ENCODE measurements at regions not wholly inside any gene's neighbourhood (a gene's known extent, or its start where the extent isn't known, plus 50 kb on each side); places are given as distances from the start of the nearest gene placed in this dataset.

DNA sequence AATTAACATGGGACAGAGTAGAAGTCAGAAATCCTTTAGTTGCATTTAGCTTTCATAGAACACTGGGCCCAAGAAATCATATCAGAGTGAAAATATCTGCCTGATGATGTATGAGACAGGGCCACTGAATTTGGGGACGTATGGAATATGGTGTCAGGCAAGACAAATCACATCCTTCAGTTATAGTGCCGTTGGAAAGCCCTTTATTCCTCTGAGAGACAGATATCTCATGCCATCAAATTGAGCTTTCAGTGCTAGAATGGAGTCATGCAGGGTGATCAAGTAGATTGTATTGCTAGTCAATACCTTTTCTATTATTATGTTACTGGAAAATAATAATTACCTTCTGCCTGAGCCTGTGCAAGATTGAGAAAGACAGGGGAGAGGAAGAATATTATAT is 398.2 kb upstream of the RARB start:
- no peak for DNase-seq (ENCODE audit: low read depth, low spot score)
- no peak overlapping the region for H3K27ac ChIP-seq

DNA sequence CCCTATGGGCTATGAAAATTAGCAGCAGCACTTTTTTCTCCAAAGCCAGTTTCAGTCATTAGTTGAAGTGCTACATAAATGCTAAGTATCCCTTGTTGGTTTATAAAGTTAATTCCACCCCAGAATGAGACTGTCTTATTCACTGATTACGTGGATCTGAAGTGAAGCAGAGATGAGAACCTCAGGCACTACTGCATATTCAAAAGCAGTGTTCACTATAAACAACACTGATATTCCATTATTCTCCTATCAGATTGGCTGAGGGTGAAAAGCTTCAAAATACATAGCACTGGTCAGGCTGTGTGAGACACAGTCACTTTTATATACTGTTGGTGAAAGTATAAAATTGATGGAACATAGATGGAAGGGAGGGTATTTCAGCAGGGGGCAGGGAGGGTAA is 395.7 kb upstream of the RARB start:
- H3K27ac ChIP-seq = no peak overlapping the region
- DNase-seq (ENCODE audit: low read depth, low spot score) = no peak

DNA sequence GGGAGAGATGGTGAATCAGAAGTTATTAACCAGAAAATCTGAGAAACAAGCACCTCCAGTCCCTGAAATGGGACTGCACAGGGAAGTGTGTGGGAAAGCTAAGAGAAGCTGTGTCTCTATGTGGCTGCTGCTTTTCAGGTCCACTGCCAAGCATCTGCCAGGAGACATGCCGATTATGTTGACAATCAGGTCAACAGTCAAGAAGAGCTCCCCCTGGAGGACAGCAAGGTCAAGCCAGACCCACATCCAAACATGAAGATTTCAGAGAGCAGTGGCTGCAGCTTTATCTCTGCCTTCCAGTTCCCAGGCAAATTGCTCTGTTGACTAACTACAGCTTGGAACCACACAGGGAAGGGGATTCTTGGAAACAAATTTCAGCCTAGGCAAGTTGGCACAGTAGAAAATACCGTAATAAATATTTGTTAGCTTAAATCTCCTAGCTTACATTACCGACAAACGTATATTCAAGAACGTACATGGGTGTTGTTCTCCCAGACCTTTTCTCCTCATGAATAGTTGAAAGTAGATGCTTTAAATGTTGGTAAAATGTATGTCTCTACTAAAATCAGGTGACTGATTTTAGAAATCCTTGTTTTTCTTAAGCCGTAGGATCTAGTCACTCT is 394.5 kb upstream of the RARB start:
- DNase-seq (ENCODE audit: low read depth, low spot score) = no peak
- no peak overlapping the region for H3K27ac ChIP-seq

DNA sequence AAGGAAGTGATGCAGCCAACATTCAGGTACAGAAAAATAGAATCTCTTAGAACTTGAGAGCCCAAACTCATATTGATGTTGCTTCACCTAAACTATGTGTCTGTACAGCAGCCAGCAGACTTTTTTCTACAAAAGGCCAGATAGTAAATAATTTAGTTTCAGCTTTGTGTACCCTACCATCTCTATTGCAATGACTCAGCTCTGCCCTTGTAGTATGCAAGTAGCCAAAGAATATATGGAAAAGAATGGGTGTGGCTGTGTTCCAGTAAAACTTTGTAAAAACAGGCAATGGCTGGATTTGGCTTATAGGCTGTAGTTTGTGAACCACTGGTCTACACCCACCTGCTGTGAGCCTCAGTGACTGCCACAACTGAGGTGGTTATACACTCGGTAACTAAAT is 392.5 kb upstream of the RARB start:
- no peak for DNase-seq (ENCODE audit: low read depth, low spot score)
- H3K27ac ChIP-seq = no peak overlapping the region

DNA sequence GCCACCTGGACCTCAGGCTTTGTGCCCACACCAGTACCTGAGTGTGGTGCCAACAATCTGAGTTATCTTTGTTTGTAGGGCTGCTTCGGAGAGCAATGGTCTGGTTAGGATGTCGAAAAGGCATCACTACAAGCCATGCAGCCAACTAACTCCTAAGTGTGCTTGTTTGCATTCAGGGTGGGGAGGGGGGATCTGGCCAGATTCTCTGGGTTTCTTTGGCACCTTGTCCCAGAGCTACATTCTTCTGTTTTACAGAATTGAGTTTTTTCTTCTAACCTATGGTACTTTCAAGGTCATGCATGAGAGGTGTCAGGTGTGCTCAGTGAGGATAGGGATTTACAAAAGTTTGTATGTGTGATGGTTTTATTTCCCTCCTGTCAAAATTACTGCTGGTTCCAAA is 391.4 kb upstream of the RARB start:
- H3K27ac ChIP-seq = no peak overlapping the region
- DNase-seq (ENCODE audit: low read depth, low spot score) = no peak

DNA sequence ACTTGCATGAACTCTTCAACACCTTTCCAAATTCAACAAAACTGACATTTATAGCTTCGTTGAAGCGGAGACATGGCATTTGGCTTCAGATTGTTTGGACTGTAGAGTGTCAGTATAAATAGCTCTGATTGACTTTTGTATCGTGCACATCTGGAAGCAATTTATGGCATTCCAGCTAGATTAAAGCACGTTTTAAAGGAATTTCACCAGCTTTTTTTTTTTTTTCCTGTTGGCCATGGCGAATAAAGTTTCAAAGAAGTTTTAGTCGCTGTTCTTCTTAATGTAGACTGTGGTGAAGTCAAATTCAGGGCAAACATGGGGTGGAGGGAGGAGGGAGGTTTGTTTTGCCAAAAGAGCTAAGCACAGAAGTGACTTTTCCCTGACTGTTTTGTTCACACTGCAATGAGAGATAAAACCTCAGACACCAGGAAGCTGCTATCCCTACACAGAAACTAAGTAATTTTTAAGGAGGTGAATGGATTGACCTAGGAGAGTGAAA is 391.0 kb upstream of the RARB start:
- no peak overlapping the region for H3K27ac ChIP-seq
- DNase-seq (ENCODE audit: low read depth, low spot score) = no peak

DNA sequence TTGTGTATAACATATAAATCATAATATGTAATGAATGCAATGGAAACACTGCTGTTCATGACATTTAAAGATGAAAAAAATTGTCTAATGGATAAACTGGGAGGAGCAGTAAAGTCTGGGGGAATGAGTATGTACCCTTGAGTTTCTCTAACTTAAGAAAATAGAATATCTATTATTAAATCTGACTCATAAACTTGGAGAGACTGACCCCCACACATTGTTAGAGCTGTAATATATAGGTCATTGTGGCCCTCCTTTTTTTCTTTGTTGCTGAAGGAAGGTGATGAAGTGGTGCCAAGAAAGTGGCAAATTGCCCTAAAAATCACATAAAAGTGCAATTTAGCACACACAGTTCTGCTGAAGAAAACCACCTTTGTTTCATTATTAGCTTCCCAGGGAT is 389.8 kb upstream of the RARB start:
- no peak for DNase-seq (ENCODE audit: low read depth, low spot score)
- H3K27ac ChIP-seq = no peak overlapping the region

DNA sequence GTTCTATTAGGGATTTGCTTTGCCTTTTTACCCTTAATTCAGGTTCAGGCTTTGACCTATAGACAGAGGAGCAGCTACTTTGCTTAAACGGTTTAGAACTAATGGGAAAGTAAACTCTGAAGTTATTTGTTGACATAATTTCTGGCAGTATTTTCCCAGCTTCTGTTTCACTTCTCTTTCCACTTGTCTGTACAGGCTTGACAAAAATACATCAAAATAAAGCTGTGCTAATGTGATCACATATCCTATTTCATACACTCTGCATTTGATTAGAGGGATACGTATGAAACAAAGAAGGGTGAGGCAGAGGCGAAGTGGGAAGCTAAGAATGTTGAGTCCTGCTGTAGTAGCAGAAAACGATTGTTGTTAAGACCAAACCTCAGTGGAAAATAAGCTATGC is 389.1 kb upstream of the RARB start:
- H3K27ac ChIP-seq = no peak overlapping the region
- no peak for DNase-seq (ENCODE audit: low read depth, low spot score)

DNA sequence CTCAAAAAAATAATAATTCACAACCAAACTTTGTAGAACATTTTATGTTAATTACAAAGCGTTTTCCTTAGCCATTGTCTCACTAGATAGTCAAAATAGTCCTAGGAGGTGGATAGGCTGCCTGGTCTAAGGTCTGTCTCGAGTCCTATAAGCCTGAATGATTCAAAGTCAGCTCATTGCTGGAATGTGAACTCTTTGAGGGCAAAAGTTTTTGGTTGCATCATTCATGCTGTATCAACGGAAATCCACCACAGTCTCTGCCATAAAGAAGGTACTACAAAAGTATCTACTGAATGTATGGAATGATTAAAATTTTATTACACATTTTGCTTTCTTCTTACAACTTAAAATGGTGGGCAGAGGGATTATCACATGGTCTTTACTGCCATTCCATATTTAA is 387.3 kb upstream of the RARB start:
- DNase-seq (ENCODE audit: low read depth, low spot score) = no peak
- H3K27ac ChIP-seq = no peak overlapping the region

DNA sequence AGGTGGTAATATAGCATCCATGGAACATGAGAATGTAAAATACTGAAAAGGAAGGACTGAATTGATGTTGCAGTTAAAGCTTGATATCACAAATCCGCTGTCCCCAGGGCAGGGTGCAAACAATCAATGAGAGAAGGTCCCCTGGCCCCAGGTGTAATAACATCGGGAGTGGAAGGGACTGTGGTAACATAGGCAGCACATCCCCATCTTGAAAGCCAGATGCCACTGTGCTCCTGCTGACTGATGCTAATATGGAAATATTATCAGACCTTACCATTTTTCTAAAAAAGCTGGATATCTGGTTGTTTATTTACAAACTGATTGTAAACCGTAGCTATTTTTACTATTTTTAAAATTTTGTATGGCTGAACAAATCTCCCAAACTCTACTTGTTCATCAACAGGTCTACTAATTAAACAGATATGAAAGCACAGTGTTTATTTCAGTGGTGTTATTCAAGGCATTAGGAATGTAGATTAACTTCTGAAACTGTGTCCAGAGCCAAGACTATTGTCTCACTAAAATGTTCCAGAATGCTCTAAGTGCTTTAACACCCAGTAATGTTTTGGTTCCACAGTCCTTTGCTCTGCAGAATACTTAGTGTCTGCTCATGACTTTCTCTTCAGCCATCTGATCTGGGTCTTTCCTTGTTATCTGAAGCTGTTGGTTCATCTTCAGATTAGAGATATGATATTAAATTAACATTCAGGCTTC is 386.0 kb upstream of the RARB start:
- H3K27ac ChIP-seq = no peak overlapping the region
- no peak for DNase-seq (ENCODE audit: low read depth, low spot score)

DNA sequence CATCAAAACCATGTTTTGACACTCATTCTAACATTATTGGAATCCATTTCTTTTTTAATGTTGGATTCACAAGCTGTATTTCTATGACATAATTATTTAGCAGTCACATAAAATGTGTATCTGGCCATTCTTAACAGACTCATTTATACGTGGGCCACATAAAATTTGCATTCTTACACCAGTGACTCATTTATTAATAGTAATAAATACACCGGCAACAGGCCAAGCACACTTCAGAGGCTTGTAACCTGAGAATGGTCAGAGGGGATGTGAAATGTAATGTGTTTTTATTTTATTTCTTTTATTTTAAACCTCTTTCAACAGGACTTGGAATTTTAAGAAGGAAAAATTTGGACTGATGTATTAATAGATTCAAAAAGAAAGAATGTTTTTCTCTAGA is 384.9 kb upstream of the RARB start:
- no peak for DNase-seq (ENCODE audit: low read depth, low spot score)

DNA sequence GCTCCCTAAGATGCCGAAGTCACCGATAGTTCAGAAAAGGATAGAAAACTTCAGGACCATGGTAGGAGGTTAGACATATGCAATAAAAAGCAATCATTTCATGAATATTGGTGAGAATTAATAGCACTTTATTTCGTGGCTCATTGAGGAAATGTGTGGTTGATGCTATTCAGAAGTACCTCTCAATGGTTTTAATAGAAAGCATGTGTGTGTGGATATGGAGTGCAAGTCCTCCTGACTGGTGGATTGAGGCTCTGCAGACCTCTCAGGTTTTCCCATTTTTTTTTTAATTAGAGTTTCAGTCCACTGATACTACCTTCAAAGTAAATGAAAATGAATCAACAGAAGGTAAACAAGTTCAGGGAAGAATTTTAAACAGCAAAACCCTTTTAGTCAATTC is 384.3 kb upstream of the RARB start:
- DNase-seq (ENCODE audit: low read depth, low spot score) = no peak
- H3K27ac ChIP-seq = no peak overlapping the region

More for the DNA sequence above, 384.9 kb upstream of the RARB start:
- no peak overlapping the region for H3K27ac ChIP-seq

DNA sequence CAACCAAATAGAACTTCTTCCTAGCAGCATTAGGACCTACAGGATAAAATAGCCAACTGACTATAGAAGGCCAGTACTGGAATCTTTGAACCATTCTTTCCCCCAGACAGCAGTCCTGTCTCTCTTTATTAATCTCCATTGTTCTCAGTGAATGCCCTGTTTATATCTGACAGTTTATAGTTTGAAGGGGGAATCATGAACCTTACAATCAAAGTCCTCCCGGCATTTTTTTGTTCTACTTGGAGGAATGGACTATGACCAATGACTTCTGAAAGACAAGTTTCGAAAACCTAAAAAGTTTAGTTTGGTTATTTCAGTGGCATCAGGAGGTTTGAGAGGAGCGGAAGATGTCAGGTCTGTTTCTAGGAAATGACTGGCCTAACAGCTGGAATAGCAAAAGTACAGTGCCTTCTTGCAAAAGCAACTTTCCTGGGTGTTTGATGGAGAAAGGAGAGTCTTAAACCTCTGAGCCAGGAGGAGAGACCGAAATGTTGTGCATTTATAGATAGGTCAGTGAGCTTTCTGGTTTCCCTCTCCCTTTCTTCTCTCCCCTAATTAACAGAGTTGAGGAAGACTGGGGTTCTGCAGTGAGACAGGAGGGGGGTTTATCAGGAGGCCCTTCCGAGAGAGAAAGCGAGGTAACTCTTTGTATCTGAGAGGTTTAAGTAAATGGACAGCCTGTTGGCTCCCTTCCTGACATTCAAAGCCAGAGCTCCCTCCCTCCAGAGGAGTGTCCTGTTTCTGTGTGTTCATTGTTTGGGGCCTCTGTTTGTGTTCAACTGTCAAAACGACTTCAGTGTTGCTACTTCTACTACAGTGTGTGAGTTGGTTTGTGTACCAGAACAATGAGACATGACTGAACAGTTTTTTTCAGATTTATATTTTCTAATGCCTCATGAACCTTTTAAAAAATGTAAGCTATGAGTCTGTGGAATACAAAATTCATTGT is 383.0 kb upstream of the RARB start:
- H3K27ac ChIP-seq = no peak overlapping the region
- no peak for DNase-seq (ENCODE audit: low read depth, low spot score)

DNA sequence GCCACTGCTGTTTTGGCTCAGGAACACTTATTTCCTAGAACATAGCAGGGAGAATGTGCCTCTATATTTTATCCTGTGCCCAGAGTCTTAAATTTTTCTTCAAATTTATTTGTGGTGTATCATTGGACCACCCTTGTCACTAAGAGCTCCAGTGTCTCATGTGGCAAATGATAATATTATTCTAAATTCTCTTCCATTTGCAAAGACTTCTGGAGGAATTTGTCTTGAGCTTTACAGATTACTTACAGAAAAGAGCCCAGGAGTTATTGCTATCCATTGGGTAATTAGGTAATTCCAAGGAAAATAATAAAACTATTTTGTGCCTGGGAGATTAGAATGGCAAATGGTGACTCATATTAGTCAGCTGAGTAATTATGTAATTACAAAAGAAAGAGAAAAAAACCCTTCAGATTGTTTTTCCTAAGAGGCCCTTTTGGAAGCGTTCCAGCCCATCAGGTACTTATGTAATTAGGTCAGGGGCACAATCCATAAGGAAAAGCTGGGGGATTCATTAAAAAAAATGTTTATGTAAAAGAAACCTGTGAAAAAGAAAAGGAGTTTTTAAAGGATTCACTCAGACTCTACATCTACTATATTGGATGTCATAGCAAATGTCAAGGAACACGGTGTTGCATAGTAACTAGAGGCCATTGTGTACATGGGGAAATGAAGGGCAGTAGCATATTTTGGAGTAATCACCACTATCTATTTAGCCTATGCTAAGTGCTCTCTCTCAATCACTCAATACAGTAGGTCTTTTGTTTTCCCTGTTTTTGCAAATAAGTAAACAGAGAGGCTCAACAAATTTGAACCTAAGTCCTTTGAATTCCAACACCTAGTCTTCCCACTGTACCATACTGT is 380.9 kb upstream of the RARB start:
- no peak overlapping the region for H3K27ac ChIP-seq
- no peak for DNase-seq (ENCODE audit: low read depth, low spot score)

DNA sequence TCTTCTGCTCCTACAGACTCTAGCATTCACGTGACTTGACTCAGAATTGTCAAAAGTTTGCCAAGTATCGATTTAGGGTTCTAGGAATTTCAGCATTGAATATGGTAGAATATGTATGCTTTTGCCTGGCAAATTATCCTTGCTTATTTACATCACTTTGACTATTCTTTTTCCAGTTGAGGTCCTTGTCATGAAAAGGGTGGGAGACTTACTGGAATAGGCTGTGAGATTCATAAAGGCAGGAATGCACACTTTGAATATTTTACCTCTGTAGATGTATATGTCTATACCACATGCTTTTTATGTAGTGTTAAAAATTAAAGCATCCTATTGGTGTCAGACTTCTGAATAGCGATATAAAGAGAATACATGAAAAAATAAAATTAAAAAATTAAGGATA is 378.8 kb upstream of the RARB start:
- no peak for DNase-seq (ENCODE audit: low read depth, low spot score)

DNA sequence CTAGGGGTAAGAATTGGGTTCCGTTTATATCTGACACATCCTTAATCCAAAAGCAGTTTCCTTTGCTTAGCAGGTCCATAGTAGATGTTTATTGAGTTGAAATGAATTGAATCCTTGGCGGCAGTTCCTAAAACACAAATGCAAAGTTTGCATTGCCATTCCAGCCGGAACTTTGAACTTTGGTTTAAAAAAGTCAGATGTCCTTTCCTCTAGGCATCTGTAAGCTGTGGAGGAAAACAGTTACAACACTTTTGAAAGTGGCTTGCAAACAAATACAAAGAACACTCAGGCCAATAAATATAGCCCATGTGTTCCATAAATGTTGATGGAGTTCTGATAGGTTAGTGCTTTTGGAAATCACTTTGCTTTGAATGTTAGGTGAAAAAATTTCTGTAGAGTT is 374.7 kb upstream of the RARB start:
- no peak for DNase-seq (ENCODE audit: low read depth, low spot score)
- H3K27ac ChIP-seq = no peak overlapping the region

More for the DNA sequence above, 378.8 kb upstream of the RARB start:
- no peak overlapping the region for H3K27ac ChIP-seq

DNA sequence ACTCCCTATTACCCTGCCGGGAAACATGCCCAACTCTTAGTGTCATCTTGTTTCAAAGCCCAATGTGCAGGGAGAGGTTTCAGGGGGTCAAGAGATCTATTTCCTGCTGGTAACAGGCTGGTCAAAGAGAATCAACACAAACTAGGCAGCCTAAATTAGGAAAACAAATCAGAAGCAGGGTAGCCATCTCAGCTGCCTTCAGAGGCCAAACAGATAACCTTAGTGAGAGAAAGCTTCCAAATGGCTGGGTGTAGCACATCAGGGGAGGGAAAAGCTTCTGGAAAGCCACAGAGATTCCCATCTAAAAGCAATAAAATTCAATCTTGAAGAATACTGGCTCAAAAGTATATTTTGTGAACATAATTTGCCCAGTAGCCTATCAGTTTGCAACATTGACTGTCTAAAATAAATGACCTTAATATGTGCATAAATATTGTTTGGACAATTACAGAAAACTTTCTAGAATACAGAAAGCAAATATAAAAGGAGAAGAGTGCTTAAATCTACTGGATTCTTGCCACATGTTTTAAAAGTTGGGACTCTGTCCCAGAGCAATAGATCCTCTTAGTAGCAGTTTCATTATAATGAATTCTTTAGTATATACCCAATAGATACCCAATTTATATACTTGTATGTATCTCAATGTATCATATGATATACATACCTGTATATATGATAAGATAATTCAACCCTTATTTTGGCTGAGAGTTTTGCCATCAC is 371.9 kb upstream of the RARB start:
- DNase-seq (ENCODE audit: low read depth, low spot score) = no peak
- no peak overlapping the region for H3K27ac ChIP-seq

DNA sequence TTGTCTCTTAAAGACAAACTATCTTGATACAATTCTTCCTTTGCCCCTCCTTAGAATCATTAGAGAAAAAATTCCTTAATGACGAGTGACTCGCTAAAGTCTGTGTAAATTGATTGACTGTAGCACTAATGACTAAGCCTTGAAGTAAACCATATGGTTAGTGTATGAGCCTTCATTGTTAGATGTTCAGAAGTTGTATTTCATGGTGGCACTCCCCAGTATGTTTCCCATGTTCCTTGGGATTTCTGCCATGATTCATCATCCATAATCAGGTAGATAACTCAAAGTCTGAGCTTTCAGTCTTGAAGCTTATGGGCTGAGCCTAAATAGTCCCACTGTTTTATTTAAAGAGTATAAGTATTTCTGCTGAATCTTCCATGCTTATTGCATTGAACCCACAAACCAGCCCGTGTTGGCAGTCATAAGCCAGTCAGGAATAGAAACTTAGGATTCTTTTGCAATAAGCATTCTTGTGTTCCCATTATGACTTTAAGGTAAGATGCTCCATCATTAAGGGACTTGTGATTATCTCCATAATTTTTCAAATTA is 371.2 kb upstream of the RARB start:
- H3K27ac ChIP-seq = no peak overlapping the region
- no peak for DNase-seq (ENCODE audit: low read depth, low spot score)

DNA sequence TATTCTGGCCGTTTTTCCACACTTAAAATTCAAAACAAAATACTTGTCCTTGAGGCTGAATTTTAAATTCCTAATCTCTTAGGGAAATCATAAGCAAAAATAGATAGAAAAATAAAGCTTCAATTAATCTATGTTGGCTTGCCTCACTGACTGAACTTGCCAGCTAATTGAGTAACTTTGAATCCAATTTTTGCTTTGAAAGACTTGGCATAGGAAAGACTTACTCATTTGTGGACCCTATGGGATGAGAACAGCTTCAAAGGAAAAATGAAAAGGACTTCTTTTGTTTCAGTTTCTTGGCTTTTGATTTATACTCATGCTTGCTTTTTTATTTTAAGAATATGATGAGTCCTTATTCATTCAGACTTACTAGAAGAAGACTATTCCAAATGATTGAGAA is 370.7 kb upstream of the RARB start:
- no peak for DNase-seq (ENCODE audit: low read depth, low spot score)
- no peak overlapping the region for H3K27ac ChIP-seq
